22Rv1 (cell line): ENCODE measurements at regions not wholly inside any gene's neighbourhood (a gene's known extent, or its start where the extent isn't known, plus 50 kb on each side); places are given as distances from the start of the nearest gene placed in this dataset.

Experiments
- ZFX ChIP-seq: fragments of 450-650 bp; IDR thresholded peaks from 2 replicates; pipeline ENCODE4 v1.6.1; 2017; ENCODE audit warnings: antibody characterized with exemption, borderline replicate concordance
- TF ChIP-seq, protein P1 (sequence below): fragments of 450-650 bp; IDR thresholded peaks from 2 replicates; pipeline ENCODE4 v1.5.1; 2017; ENCODE audit warnings: mild to moderate bottlenecking

DNA sequence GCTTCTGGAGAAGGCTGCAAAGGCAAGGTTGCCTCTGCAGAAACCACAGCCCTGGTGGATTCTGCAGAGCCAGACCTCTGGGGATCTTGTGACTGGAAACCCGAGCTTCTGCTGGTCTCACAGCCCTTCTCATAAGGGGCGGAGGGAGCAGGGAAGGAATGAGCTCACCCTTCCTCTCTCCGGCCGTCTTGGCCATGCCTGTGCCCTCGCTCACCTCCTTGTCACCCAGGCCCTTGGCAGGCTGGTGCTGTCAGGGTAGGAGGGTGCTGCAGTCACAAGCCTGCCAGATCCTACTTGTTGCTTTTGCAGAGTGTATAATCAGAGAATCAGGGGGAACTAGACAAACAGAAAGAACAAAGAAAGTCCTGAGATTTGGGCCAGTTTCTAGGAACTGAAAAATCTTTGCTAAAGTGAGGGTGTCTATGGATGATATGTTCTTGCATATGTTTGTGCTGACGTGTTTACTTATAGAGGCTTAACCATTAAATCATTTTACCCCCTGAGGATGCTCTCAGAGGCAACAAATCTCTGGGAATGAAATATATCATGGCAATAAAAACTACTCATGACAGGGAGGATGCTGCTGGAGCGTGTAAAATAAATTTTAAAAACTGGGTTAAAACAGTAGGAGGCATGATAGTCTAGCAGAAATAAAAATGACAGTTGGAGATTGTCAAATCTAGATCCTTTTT lies 244.9 kb upstream of the SOX4 start:
- TF ChIP-seq, protein P1, sequence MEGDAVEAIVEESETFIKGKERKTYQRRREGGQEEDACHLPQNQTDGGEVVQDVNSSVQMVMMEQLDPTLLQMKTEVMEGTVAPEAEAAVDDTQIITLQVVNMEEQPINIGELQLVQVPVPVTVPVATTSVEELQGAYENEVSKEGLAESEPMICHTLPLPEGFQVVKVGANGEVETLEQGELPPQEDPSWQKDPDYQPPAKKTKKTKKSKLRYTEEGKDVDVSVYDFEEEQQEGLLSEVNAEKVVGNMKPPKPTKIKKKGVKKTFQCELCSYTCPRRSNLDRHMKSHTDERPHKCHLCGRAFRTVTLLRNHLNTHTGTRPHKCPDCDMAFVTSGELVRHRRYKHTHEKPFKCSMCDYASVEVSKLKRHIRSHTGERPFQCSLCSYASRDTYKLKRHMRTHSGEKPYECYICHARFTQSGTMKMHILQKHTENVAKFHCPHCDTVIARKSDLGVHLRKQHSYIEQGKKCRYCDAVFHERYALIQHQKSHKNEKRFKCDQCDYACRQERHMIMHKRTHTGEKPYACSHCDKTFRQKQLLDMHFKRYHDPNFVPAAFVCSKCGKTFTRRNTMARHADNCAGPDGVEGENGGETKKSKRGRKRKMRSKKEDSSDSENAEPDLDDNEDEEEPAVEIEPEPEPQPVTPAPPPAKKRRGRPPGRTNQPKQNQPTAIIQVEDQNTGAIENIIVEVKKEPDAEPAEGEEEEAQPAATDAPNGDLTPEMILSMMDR = no peak
- no peak for TF ChIP-seq ZFX
